ENCODE measurements at regions not wholly inside any gene's neighbourhood (a gene's known extent, or its start where the extent isn't known, plus 50 kb on each side); places are given as distances from the start of the nearest gene placed in this dataset.
"Not testable (repeated sequence)": the region's sequence is repeated elsewhere in the genome, so short reads cannot be mapped to it uniquely, and the experiment has no call there.

- DNase-seq (ENCODE audit: low read depth) = not testable (repeated sequence)
These were observed 112.5 kb upstream of the LPCAT1 start for GRCh38 chr5:1636208-1636770.

- not testable (repeated sequence) for DNase-seq (ENCODE audit: low read depth)
These were observed 111.7 kb upstream of the LPCAT1 start for GRCh38 chr5:1635477-1635876.

- DNase-seq (ENCODE audit: low read depth) = no peak
These were observed 110.5 kb upstream of the LPCAT1 start for GRCh38 chr5:1634337-1634661.

GRCh38 chr5:1633605-1634336, 110.0 kb upstream of the LPCAT1 start:
- DNase-seq (ENCODE audit: low read depth) = peak; percentile 69

- not testable (repeated sequence) for DNase-seq (ENCODE audit: low read depth)
These were observed 107.2 kb upstream of the LPCAT1 start for GRCh38 chr5:1631004-1631403.

- DNase-seq (ENCODE audit: low read depth) = not testable (repeated sequence)
These were observed 102.6 kb upstream of the LPCAT1 start for GRCh38 chr5:1626397-1626796.

- DNase-seq (ENCODE audit: low read depth) = not testable (repeated sequence)
These were observed 95.8 kb upstream of the LPCAT1 start for GRCh38 chr5:1619531-1619930.

GRCh38 chr5:1618296-1618865, 94.6 kb upstream of the LPCAT1 start:
- not testable (repeated sequence) for DNase-seq (ENCODE audit: low read depth)

- DNase-seq (ENCODE audit: low read depth) = not testable (repeated sequence)
These were observed 93.5 kb upstream of the LPCAT1 start for GRCh38 chr5:1617236-1617755.

- DNase-seq (ENCODE audit: low read depth) = not testable (repeated sequence)
These were observed 89.8 kb upstream of the LPCAT1 start for GRCh38 chr5:1613515-1613914.

- DNase-seq (ENCODE audit: low read depth) = not testable (repeated sequence)
These were observed 86.8 kb upstream of the LPCAT1 start for GRCh38 chr5:1610526-1610925.

GRCh38 chr5:1609111-1609510, 85.4 kb upstream of the LPCAT1 start:
- not testable (repeated sequence) for DNase-seq (ENCODE audit: low read depth)

- DNase-seq (ENCODE audit: low read depth) = peak; percentile 7
These were observed 84.6 kb upstream of the LPCAT1 start for GRCh38 chr5:1608336-1608735.

- DNase-seq (ENCODE audit: low read depth) = not testable (repeated sequence)
These were observed 83.2 kb upstream of the LPCAT1 start for GRCh38 chr5:1606951-1607350.

- DNase-seq (ENCODE audit: low read depth) = not testable (repeated sequence)
These were observed 80.2 kb upstream of the LPCAT1 start for GRCh38 chr5:1603916-1604315.

- DNase-seq (ENCODE audit: low read depth) = not testable (repeated sequence)
These were observed 77.8 kb upstream of the LPCAT1 start for GRCh38 chr5:1601565-1601964.

GRCh38 chr5:1598950-1599737, 75.4 kb upstream of the LPCAT1 start:
- DNase-seq (ENCODE audit: low read depth) = not testable (repeated sequence)

- DNase-seq (ENCODE audit: low read depth) = not testable (repeated sequence)
These were observed 73.3 kb upstream of the LPCAT1 start for GRCh38 chr5:1597093-1597473.

- DNase-seq (ENCODE audit: low read depth) = not testable (repeated sequence)
These were observed 72.8 kb upstream of the LPCAT1 start for GRCh38 chr5:1596462-1597092.

- no peak for DNase-seq (ENCODE audit: low read depth)
These were observed 70.8 kb upstream of the LPCAT1 start for GRCh38 chr5:1594357-1595106.

- no peak for DNase-seq (ENCODE audit: low read depth)
These were observed 70.2 kb upstream of the LPCAT1 start for GRCh38 chr5:1593903-1594356.

Measured in CMK (cell line).